ENCODE measurements at regions not wholly inside any gene's neighbourhood (a gene's known extent, or its start where the extent isn't known, plus 50 kb on each side); places are given as distances from the start of the nearest gene placed in this dataset.

DNA sequence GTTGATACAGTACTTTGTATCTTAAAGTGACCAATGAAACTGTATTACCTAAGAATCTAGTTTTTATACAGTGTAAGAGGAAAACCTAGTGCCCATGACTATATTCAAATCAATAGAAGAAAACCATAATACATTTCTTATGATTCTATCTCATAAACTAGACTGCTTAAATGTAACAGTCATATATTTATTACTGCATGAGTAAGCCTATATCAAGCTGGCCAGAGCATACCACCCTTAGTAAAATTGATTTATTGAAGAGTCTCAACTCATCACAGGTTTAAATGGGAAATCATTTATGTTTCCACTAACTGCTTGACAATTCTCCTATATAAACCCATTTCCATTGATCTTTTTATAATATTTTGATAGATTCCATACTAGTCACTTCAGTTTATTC lies 1059.2 kb upstream of the LRRTM1 start:
- TF ChIP-seq GATA3 (IDR thresholded peaks at IDR 0.05; ENCODE audit: low read depth, low read length) (no peak), GATA2 (IDR thresholded peaks at IDR 0.05; ENCODE audit: low read depth, low read length) (no peak)

Data from SH-SY5Y (cell line).